CD4-positive, alpha-beta T cell (primary cell): ENCODE measurements at regions not wholly inside any gene's neighbourhood (a gene's known extent, or its start where the extent isn't known, plus 50 kb on each side); places are given as distances from the start of the nearest gene placed in this dataset.

Experiments used
- ATAC-seq: fragments of 200-7000 bp; cut with Tn5 transposase; one replicate; pipeline ENCODE4 v1.10.0; 2022; ENCODE audit warnings: mild to moderate bottlenecking; ENCODE audit not compliant: poor library complexity
- CTCF ChIA-PET: fragments of 350-600 bp; sonication (Branson Sonifier 250); formaldehyde crosslinking; loops from one replicate; lab custom pipeline; 2021; ENCODE audit warnings: antibody characterized with exemption, inconsistent platforms; lab: Charles Lee
- POLR2A ChIA-PET: fragments of 350-600 bp; sonication (Branson Sonifier 250); formaldehyde crosslinking; loops from one replicate; lab custom pipeline; 2021; ENCODE audit warnings: antibody characterized with exemption, inconsistent platforms; lab: Charles Lee
- DNase-seq, 14 experiments: peaks; one replicate each; pipeline ENCODE4 v3.0.0-alpha.2; 2013 to 2020; ENCODE audit warnings: mixed read lengths in 2 of 14
- H3K27ac ChIP-seq, 2 donors: one replicate each; pipeline versions ENCODE4 v1.5.1 to v1.7.0; 2013; ENCODE audit warnings: low read length in 2 of 2, low read depth in 1 of 2, mild to moderate bottlenecking in 1 of 2
- H3K27me3 ChIP-seq, 2 experiments: 1 replicate in 1 of 2; 2 replicates in 1 of 2; pipeline versions ENCODE4 v1.6.1 to v1.7.0; 2013; ENCODE audit warnings: low read length in 2 of 2, control low read depth in 1 of 2, mild to moderate bottlenecking in 1 of 2, moderate library complexity in 1 of 2; ENCODE audit not compliant: insufficient read depth in 2 of 2, control insufficient read depth in 1 of 2
- H3K36me3 ChIP-seq: one replicate; pipeline ENCODE4 v1.6.1; 2013; ENCODE audit warnings: low read length, control low read depth; ENCODE audit not compliant: insufficient read depth
- H3K4me1 ChIP-seq: one replicate; pipeline ENCODE4 v1.6.1; 2013; ENCODE audit warnings: low read length, control low read depth; ENCODE audit not compliant: insufficient read depth
- H3K4me3 ChIP-seq: one replicate; pipeline ENCODE4 v1.5.1; 2013; ENCODE audit warnings: mild to moderate bottlenecking, low read length, moderate library complexity
- H3K9me3 ChIP-seq, 2 experiments: 1 replicate in 1 of 2; 2 replicates in 1 of 2; pipeline versions ENCODE4 v1.6.1 to v1.7.0; 2013; ENCODE audit warnings: low read length in 2 of 2, mild to moderate bottlenecking in 2 of 2, control low read depth in 1 of 2, moderate library complexity in 1 of 2; ENCODE audit not compliant: control insufficient read depth in 1 of 2, insufficient read depth in 1 of 2
- H3K27ac Mint-ChIP-seq: one replicate; pipeline ENCODE4 v1.8.0; 2020; ENCODE audit warnings: mixed read lengths
- H3K27me3 Mint-ChIP-seq: one replicate; pipeline ENCODE4 v1.8.0; 2021; ENCODE audit warnings: mixed read lengths
- H3K36me3 Mint-ChIP-seq: one replicate; pipeline ENCODE4 v1.8.0; 2021; ENCODE audit warnings: low read depth, mixed read lengths
- H3K4me1 Mint-ChIP-seq: one replicate; pipeline ENCODE4 v1.8.0; 2021; ENCODE audit warnings: low read depth, mixed read lengths
- H3K4me3 Mint-ChIP-seq: one replicate; pipeline ENCODE4 v1.8.0; 2020; ENCODE audit warnings: mild to moderate bottlenecking, mixed read lengths
- H3K9me3 Mint-ChIP-seq: one replicate; pipeline ENCODE4 v1.8.0; 2020; ENCODE audit warnings: mixed read lengths
- CTCF ChIP-seq: fragments of 200-600 bp; IDR thresholded peaks from one replicate; pipeline ENCODE4 v1.8.0; 2022; ENCODE audit warnings: antibody characterized with exemption, mild to moderate bottlenecking
- intact Hi-C, 2 experiments: fragments of 100-400 bp; cut with DNase I in 1 of 2; cut with micrococcal nuclease in 1 of 2; formaldehyde crosslinking; loops; one replicate each; pipeline versions ENCODE4 v1.15.1 to v1.9.0; 2023 to 2025; cut with DNase I, micrococcal nuclease

GRCh38 chr5:164679461-164679860, 1174.0 kb downstream of the MAT2B start:
- Mint-ChIP-seq H3K9me3 (no peaks in the 10 kb centered on the region), H3K4me3 (no peak overlapping the region), H3K4me1 (no peaks in the 10 kb centered on the region), H3K27me3 (no peaks in the 10 kb centered on the region), H3K36me3 (no peaks in the 10 kb centered on the region), H3K27ac (no peak overlapping the region)
- intact Hi-C loops = no loop called here
- no peak for TF ChIP-seq CTCF
- H3K36me3 ChIP-seq = no peaks in the 10 kb centered on the region
- CTCF ChIA-PET = no interaction called here
- no peak overlapping the region for H3K4me3 ChIP-seq
- POLR2A ChIA-PET = no interaction called here
- ATAC-seq (no peak), DNase-seq (no peak)
- no peaks in the 10 kb centered on the region for H3K4me1 ChIP-seq
- peaks cover 0 to 4% of the 10 kb centered on the region in 2 experiments for H3K9me3 ChIP-seq
- no peak overlapping the region for H3K27ac ChIP-seq
- no peaks in the 10 kb centered on the region for H3K27me3 ChIP-seq

DNA sequence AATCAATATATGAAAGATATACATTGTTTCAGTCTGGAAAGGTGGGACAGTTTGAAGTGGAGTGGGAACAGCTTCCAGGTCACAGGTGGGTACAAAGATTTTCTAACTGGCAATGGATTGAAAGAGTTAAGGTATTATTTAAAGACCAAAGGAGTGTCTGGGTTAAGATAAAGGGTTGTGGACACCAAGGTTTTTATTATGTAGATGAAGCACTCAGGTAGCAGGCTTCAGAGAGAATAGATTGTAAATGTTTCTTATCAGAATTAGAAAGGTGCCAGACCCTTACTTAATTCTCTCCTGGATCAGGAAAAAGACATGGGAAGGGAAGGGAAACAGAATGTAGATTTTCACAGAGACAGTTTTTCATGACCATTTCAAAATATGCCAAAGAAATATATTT, 1174.8 kb downstream of the MAT2B start:
- intact Hi-C loops = no loop called here
- DNase-seq (no peak), ATAC-seq (no peak)
- H3K4me1 Mint-ChIP-seq = no peaks in the 10 kb centered on the region
- ChIA-PET POLR2A (no interaction called here), CTCF (no interaction called here)
- Histone ChIP-seq H3K27ac (no peak overlapping the region), H3K4me1 (no peaks in the 10 kb centered on the region), H3K9me3 (peaks cover 0 to 4% of the 10 kb centered on the region in 2 experiments), H3K36me3 (no peaks in the 10 kb centered on the region), H3K27me3 (no peaks in the 10 kb centered on the region), H3K4me3 (no peak overlapping the region)
- no peak overlapping the region for H3K4me3 Mint-ChIP-seq
- H3K27ac Mint-ChIP-seq = no peak overlapping the region
- TF ChIP-seq CTCF = no peak
- H3K9me3 Mint-ChIP-seq = no peaks in the 10 kb centered on the region
- no peaks in the 10 kb centered on the region for H3K27me3 Mint-ChIP-seq
- H3K36me3 Mint-ChIP-seq = no peaks in the 10 kb centered on the region

- no peak overlapping the region for H3K4me3 Mint-ChIP-seq
- no peaks in the 10 kb centered on the region for H3K4me1 ChIP-seq
- intact Hi-C loops = no loop called here
- no peaks in the 10 kb centered on the region for H3K27me3 ChIP-seq
- no peaks in the 10 kb centered on the region for H3K36me3 ChIP-seq
- no peak for TF ChIP-seq CTCF
- H3K27me3 Mint-ChIP-seq = no peaks in the 10 kb centered on the region
- CTCF ChIA-PET = no interaction called here
- H3K36me3 Mint-ChIP-seq = no peaks in the 10 kb centered on the region
- ATAC-seq (no peak), DNase-seq (no peak)
- H3K27ac Mint-ChIP-seq = no peak overlapping the region
- POLR2A ChIA-PET = no interaction called here
- no peak overlapping the region for H3K27ac ChIP-seq
- H3K4me1 Mint-ChIP-seq = no peaks in the 10 kb centered on the region
- peaks cover 0 to 4% of the 10 kb centered on the region in 2 experiments for H3K9me3 ChIP-seq
- no peaks in the 10 kb centered on the region for H3K9me3 Mint-ChIP-seq
- no peak overlapping the region for H3K4me3 ChIP-seq
Measured at GRCh38 chr5:164680812-164681520, 1175.5 kb downstream of the MAT2B start.
